8988T (cell line): ENCODE measurements at regions not wholly inside any gene's neighbourhood (a gene's known extent, or its start where the extent isn't known, plus 50 kb on each side); places are given as distances from the start of the nearest gene placed in this dataset.
"Not testable (repeated sequence)": the region's sequence is repeated elsewhere in the genome, so short reads cannot be mapped to it uniquely, and the experiment has no call there.

Experiments used
- DNase-seq: peaks from one replicate; pipeline ENCODE4 v3.0.0; 2011

DNA sequence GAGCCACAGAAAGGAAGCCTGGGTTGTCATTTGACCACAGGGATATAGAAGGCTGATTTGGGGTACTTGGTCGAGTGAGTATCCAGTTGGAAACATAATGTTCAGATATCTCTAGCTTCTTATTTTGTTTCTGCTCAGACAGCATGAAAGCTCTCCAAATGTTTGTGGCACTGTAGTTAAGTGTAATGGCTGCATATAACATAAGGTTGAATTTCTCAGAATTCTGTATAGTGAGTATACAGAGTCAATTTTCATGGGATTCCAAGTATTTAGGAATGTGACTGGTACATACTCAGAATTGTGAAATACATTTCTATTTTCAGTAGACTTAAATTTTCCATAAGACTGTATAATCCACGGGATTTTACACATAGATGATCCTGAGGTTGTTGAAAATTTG lies 2102.1 kb upstream of the RAG2 start:
- no peak for DNase-seq

DNA sequence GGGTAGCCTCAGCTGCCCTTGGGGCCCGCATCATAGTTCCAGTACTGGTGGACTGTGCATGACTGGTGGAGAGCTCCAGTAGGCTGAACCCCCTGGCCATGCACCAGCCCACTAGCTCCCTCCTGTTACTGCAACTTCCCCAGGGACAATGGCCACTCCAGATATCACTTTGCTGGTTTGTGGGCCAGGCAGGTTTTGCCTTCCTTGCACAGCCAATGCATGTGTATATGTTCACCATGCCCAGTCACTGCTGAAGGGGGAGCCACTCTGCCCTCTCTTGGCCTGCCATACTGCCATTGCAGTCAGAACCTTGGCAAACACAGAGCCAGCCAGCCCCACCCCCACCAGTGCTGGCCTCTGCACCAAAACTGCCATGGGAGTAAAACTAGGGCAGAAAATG lies 2095.3 kb upstream of the RAG2 start:
- DNase-seq, result no peak

DNA sequence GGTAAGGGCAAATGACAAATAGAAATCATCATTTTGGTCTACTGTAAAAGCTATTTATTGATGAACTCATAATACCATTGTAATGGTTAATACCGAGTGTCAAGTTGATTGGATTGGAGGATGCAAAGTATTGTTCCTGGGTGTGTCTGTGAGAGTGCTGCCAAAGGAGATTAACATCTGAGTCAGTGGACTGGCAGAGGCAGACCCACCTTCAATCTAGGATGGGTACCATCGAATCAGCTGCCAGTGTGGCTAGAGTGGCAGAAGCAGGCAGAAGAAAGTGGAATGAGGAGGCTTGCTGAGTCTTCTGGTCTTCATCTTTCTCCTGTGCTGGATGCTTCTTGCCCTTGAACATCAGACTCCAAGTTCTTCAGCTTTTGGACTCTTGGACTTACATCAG lies 2092.2 kb upstream of the RAG2 start:
- DNase-seq, result not testable (repeated sequence)

DNA sequence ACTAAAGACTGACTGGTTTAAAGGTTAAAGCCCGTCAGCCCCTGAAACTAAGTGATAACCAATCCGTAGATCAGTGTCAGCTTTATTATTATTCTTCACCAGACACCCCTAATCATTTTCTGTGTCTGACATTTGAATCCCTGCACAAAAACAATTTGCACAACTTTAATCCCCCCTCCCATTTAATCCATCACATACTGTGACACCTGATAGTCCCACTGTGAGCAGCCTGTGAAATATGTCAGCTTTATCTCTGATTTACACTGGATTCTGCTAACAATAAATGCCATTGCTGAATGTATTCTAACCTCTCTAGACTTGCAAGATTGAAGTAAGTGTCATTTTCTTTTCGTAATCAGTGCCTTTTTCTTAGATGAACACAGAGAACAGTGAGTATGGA lies 2089.0 kb upstream of the RAG2 start:
- no peak for DNase-seq

DNA sequence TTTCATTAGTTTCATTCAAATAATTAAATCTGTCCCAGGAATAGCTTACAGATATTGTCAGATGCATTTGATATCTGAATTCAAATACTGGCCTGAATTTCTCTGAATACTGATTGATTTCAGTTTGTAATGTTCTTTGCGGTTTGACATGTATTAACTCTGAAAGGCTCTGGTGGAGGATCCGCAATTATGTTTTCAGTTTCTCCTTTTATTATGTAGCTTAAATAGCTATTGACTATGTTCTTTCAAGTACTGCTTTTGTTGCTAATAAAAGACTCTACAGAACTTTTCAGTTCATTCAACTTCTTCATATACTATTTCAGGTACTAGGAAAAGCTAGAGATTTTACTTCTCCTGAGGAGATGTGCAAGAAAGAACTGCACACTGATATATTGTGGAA lies 2085.4 kb upstream of the RAG2 start:
- DNase-seq, result no peak

DNA sequence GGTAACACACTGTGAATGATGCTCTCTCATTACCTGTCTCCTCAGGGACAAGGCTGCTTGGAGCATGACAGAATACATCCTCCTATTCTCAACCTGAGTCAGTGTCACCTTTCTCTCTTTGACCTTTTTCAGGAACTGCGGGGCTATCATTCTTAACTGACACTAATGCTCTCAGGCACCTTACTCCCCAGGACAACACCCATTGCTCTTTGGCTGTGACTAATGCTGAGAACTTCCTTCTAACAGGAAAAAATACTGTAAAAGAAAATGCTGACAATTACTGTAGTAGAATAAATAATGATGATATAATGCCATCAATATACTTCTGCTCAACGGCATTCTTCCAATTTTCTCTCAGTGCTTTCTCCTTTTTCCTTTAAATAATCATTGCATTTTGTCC lies 2082.7 kb upstream of the RAG2 start:
- DNase-seq, result no peak

DNA sequence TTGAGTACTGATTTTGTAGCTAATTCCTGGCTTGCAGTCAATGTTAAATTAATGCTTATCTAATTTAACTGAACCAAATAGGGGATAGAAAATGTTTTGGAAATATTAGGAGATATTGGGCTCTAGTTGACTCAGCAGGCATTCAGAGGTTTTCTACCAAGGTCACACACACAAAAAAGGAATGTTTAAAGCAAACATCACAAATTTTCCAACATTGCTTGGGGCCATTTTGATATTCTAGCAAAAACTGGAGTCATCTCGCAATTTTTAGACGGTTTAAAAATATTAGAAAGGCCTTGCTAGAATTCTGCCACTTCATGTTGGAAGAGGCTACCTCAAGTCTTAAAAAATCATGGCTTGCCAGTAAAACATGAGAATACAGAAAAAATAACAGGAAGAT lies 2082.1 kb upstream of the RAG2 start:
- no peak for DNase-seq

DNA sequence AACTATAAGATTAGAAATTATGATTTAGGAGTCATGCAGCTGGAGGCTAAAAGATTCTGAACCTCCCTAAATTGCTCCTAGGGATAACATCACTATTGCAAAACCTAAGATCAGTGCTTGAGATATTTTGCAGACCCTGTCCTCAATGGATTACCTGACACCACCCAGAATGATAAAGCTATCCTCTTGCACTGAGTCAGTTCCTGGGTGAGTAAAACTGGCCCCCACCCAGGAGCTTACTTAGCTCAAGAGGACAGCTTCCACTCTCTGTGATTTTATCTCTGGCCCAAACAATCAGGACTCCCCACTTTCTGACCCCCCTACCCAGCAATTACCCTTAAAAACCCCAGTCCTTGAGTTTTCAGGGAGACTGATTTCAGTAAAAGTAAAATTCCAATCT lies 2074.4 kb upstream of the RAG2 start:
- no peak for DNase-seq

DNA sequence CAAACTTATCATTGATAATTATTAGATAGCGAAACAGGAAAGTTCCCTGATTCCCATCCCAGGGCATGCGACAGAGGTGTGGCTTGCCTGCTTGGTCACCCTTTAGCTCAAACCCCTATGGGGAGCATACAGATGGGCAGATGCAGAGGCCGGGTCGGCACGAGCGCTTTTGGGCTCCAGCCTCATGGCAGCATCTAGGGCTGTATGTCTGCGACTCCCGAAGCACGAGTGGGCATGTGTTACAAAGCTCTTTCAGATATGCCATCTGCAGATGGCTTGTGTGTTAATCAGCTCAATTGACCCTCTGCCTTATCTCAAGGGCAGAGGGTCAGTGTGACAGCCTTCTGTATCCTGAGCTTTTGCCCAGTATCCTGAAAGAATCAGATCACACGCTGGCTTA lies 2069.3 kb upstream of the RAG2 start:
- no peak for DNase-seq

DNA sequence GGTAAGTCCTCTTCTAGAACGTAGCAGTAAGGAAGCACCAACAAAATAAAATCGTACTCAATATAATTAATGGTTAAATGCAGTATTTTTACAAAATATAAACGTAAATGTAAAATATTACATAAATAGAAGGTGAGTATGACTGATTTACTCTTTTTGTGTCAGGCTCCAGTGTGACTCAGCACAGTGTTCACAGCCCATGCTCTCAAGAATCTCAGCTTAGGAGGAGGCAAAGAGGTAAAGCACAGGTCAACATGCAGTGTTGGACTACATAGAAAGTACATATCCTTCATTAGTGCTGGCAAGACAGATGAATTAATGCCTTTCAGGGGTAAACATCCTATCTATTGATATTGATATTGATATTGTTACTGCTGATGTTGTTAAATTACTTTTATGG lies 2050.6 kb upstream of the RAG2 start:
- no peak for DNase-seq

DNA sequence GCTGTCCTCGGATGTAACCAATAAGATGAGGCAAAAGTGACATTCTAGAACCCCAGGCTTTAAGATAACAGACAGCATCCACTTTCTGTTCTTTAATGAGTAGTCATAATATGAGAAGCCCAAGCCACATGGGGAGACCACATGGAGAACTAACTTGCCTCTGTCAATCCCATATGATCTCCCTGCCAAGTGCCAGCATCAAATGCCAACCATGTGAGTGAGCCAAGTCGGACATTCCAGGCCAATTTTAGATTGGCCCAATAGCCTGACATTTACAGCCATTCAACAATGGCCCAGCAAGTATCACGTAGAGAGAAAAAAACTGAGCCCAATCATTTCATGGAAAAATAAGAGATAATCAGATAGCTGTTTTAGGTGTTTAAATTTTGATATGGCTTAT lies 2048.3 kb upstream of the RAG2 start:
- DNase-seq, result no peak

DNA sequence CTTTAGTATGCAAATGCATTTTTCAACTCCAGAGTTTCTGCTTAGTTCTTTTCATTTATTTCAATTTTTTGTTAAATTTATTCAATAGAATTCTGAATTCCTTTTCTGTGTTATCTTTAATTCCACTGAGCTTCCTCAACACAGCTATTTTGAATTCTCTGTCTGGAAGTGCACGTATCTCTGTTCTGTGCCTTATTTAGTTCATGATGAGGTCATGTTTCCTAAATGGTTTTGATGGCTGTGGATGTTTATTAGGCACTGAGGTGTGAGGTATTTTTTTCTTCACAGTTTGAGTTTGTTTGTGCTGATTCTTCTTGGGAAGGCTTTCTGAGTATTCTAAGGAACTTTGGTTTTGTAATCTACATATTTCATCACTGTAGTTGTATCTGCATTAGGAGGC lies 2042.8 kb upstream of the RAG2 start:
- no peak for DNase-seq

DNA sequence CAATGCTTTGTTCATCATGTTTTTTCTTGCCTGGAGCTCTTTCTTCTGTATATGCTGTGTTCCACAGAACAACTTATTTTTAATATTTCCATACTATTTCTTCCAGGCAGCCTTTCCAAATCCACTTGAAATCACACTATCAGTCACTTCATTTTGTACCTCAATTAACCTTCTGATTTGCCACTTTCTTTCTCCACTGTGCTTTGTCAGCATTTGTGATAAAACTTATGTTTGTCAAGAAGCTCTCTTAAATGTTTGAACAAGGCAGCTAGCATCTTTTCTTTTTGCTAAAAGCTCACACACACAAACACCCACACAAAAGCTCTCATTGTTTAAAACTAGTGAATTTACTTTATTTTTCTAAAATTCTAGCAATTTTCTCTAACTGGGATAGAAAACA lies 2014.7 kb upstream of the RAG2 start:
- DNase-seq, result no peak

DNA sequence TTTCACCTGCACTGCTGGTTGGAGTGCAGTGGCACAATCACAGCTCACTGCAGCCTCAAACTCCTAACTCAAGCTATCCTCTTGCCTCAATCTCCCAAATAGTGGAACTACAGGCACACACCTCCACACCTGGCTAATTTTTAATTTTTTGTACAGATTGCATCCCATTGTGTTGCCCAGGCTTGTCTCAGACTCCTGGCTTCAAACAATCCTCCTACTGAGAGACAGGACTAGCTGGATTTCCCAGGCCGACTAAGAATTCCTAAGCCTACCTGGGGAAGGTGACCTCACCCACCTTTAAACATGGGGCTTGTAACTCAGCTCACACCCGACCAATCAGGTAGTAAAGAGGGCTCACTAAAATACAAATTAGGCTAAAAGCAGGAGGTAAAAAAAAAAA lies 2003.3 kb upstream of the RAG2 start:
- DNase-seq, result not testable (repeated sequence)

DNA sequence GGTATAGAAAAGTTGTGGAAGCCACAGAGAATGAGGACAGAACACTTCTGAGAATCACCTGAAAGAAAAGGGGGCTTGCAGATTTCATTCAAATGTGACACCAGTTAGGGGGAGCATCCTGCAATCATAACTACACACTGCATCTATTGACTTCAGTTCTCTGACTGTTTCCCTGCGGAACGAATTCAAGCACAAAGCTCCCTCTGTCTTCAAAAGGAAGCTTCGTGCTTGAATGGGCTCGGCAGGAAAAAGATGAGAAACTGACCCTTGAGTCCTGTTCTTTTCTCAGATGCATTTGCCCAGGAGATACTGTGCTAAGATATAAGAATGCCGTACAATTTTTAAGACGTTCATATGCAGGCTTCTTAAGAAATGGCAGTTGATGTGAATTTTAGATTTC lies 2000.4 kb upstream of the RAG2 start:
- DNase-seq, result no peak

DNA sequence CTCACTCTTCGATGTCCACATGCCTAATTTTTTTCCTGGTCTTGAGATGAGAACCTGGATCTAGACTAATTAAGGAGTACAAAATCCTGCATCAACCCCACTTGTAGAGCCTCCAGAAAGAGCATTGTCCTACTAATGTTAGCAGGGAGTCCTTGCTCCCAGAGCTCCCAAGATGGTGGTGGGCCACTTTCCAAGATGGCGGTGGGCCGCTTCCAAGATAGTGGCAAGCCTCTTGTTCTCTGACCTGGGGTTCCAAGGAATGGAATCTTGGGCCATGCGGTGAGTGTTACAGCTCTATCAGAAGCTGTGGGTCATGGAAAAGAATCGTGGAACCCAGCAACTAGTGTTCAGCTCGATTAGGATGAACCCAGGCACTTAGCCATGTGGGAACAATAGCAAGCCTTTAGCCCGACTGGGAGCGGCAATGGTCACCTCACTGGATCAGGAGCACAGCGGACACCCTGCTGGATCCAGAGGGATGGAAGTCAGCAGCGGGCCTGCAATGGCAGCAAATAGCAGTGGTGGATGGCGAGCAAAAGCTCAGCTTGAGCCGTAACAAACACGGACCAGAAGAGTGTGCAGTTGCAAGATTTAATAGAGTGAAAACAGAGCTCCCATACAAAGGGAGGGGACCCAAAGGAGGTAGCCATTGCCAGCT lies 1997.5 kb upstream of the RAG2 start:
- not testable (repeated sequence) for DNase-seq

DNA sequence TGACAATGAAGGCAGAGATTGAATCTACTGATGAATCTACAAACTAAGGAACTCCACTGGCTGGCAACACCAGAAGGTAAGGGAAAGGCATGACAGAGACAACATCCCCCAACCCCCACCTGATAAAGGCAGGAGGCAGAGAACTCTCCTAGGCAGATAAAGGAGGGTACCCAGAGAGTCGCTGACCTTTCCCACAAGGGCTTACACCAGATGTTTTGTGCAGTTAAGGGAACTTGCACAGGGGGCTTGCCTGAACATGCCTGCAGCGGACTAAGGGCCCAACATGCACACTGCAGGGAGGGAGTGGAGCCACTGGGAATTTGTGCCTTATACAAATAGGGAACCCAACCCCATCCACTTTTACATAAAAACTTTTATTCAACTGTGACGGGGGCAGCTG lies 1996.9 kb upstream of the RAG2 start:
- DNase-seq, result no peak

DNA sequence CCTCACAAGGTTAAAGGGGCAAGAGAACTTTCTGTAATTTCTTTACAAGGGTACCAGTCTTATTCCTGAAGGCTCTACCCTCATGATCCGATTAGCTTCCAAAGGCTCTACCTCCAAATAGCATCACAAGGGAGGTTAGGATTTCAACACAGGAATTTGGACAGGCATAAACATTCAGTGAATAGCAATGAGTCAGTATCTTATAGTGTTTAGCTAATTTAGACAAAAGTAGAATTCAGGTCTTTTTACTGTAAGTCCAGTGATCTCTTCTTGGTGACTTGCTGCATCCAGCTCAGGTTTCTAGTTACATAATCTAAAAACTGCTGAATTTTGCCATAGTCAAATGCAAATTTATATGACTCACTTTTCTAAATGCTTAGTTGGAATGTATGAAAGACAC lies 1995.6 kb upstream of the RAG2 start:
- DNase-seq, result no peak

DNA sequence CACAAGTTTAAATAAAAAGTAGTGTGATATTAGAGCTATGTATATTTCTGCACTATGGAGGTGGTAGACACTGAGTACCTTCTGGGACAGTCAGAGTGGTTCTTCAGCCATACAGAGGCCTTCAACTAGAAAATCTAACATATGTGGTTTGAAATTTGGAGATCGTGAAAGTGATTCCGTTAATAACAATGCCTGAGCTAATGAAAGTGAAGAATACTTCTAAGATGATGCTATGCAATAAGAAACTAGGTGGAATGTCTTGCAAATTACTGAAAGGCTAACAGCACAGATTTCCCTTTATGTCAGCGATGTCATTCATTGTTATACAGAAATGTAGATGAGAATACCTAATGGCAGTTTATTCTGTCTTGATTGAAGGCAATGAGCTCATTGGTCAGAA lies 1984.7 kb upstream of the RAG2 start:
- no peak for DNase-seq

DNA sequence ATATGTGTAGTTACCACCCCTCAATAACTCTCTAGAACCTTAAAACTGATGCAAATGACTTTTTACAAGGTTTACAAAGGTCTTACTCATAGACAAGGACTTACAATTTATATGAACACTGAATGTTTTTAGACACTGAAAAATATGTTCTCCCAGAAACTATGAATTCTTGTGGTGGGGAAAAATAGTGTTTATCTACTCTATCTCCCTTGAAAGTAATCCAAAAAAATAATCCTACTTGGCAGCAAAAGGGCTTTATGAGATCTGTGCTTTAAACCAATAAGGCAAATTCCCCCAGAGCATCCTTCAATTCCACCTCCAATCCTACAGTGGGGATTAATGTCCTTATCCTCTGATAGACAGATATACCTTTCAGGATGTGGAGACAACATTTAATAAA lies 1984.1 kb upstream of the RAG2 start:
- no peak for DNase-seq

DNA sequence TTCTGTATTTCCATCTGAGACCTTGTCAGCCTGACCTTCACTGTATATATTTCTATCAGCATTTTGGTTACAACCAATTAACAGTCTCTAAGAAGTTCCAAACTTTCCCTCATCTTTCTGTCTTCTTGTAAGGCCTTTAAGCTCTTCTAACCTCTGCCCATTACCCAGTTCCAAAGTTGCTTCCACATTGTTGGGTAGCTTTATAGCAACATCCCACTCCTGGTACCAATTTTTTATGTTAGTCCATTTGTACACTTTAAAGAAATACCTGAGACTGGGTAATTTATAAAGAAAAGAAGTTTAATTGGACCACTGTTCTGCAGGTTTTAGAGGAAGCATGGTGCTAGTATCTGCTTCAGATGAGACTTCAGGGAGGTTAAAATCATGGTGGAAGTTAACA lies 1979.7 kb upstream of the RAG2 start:
- DNase-seq, result no peak

DNA sequence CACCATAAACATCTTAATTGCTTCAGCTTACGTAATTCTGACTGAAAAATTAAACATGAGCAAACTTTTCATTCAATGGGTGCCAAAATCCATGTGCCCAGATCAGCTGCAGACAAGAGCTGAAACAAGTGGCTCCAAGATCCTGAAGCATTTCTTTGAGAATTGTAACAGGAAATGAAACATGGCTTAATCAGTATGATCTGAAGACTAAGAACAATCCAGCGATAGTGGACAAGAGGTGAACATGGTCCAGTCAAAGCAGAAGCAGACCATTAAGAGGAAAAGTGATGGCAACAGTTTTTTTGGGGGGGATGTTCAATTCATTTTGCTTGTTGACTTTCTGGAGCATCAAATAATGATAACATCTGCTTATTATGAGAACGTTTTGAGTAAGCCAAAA lies 1964.5 kb upstream of the RAG2 start:
- no peak for DNase-seq

DNA sequence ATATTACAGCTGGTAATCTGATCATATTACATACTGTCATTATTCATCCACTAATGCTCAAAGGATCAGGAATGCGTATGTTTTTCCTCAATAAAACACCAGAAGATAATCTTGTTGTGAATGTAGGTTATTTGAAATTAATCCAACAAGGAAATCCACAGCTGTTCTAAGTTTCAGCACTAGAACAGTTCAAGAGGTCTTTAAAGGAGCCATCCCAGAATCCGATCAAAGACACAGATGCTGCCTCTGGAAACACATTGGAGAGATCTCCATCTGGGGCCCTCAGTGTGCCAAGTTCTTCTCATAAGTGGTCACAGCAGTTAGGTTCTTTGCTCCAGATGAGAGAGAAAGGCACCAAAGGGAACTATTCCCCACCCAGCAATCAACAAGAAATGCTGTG lies 1955.1 kb upstream of the RAG2 start:
- no peak for DNase-seq

DNA sequence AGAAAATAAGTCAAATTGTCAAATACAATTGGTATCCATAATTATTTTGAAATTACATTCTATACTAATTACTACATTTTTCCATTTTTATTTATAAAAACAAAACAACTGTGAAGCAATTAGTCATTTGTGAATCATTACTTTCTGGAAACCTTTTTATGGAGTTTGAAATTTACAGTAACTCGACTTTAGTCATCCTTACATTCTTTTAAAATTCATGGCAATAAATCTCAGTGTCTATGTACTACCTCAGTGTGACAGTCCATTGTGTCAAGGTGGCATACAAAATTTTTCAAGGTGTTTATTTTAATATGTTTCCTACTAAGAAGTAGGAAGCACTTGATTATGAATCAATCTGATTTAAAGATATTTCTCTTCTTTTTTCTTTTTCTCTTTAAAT lies 1949.4 kb upstream of the RAG2 start:
- no peak for DNase-seq

DNA sequence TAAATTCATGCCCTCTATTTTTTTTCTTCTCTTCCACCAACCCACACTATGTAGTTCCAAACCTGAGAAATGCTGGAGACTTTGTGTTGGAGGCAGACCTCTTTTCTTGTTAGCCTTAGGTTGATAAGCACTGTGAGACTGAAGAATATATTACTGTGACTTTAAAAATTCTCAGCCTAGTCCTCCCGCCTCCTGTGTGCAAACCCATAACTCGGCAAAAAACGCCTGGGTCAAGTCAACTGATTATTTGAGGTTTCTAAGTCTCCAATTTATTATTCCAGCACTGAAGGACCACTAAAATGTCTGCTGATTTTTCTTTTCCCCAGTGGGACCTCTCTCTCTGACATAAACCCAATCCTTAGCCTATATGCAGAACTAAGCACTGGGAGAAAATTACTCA lies 1946.0 kb upstream of the RAG2 start:
- DNase-seq, result no peak

DNA sequence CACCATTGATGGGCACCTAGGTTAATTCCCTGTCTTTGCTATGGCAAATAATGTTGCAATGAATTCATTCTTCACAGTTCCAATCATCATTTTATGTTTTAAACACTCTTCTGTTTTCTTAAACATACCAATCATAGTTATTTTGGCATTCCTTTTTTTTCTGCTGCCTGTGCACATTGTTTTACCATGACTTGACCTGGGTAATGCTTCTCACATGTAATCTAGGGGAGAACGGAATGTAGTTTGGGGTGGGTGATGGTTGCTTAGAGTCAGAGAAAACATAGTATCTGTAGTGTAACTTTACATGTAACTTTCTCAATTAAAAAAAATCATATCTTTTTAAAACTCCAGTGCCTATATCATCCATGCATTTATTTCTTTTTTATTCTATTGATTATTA lies 1945.3 kb upstream of the RAG2 start:
- no peak for DNase-seq
